ENCODE measurements at regions not wholly inside any gene's neighbourhood (a gene's known extent, or its start where the extent isn't known, plus 50 kb on each side); places are given as distances from the start of the nearest gene placed in this dataset.

GRCh38 chr14:97213720-97214119 is 416.5 kb downstream of the VRK1 start:
- TF ChIP-seq CTCF (IDR thresholded peaks at IDR 0.05): no peak
- no peak for TF ChIP-seq ZFX (IDR thresholded peaks at IDR 0.05; ENCODE audit: borderline replicate concordance)
